Effector memory CD8-positive, alpha-beta T cell (primary cell): ENCODE measurements at regions not wholly inside any gene's neighbourhood (a gene's known extent, or its start where the extent isn't known, plus 50 kb on each side); places are given as distances from the start of the nearest gene placed in this dataset.

Experiments used
- ATAC-seq: fragments of 150-1000 bp; cut with Tn5 transposase; replicated peaks from 2 replicates; pipeline ENCODE4 v1.10.0; 2021; ENCODE audit warnings: mild to moderate bottlenecking, moderate library complexity
- DNase-seq, 3 experiments: peaks; one replicate each; pipeline ENCODE4 v3.0.0; 2021
- H3K27ac Mint-ChIP-seq, 2 donors: one replicate each; pipeline ENCODE4 v1.8.0; 2022; ENCODE audit warnings: mild to moderate bottlenecking in 2 of 2, mixed read lengths in 2 of 2, moderate library complexity in 2 of 2
- H3K27me3 Mint-ChIP-seq, 2 donors: one replicate each; pipeline ENCODE4 v1.8.0; 2022; ENCODE audit warnings: mixed read lengths in 2 of 2
- H3K36me3 Mint-ChIP-seq: one replicate; pipeline ENCODE4 v1.8.0; 2022; ENCODE audit warnings: mild to moderate bottlenecking, moderate library complexity, mixed read lengths; ENCODE audit not compliant: insufficient read depth
- H3K4me1 Mint-ChIP-seq, 2 donors: one replicate each; pipeline ENCODE4 v1.8.0; 2022; ENCODE audit warnings: low read depth in 2 of 2, mixed read lengths in 2 of 2
- H3K4me3 Mint-ChIP-seq, 2 donors: one replicate each; pipeline ENCODE4 v1.8.0; 2022; ENCODE audit warnings: mild to moderate bottlenecking in 2 of 2, mixed read lengths in 2 of 2, moderate library complexity in 2 of 2
- H3K9me3 Mint-ChIP-seq, 2 donors: one replicate each; pipeline ENCODE4 v1.8.0; 2022; ENCODE audit warnings: mixed read lengths in 2 of 2

- H3K27ac Mint-ChIP-seq, result no peak overlapping the region
- H3K9me3 Mint-ChIP-seq, result peaks cover 0 to 3% of the 10 kb centered on the region in 2 donors
- H3K4me3 Mint-ChIP-seq, result no peak overlapping the region
- ATAC-seq, result no peak
- no peaks in the 10 kb centered on the region for H3K36me3 Mint-ChIP-seq
- H3K4me1 Mint-ChIP-seq, result no peaks in the 10 kb centered on the region
- no peak for DNase-seq
- no peaks in the 10 kb centered on the region for H3K27me3 Mint-ChIP-seq
Measured at GRCh38 chr16:48887646-48888210, 277.7 kb upstream of the N4BP1 start.

- Mint-ChIP-seq H3K9me3 (peaks cover 0 to 3% of the 10 kb centered on the region in 2 donors), H3K36me3 (no peaks in the 10 kb centered on the region), H3K27ac (no peak overlapping the region), H3K27me3 (no peaks in the 10 kb centered on the region), H3K4me1 (no peaks in the 10 kb centered on the region), H3K4me3 (no peak overlapping the region)
- DNase-seq (no peak), ATAC-seq (no peak)
Measured at GRCh38 chr16:48885471-48885870, 275.5 kb upstream of the N4BP1 start.

GRCh38 chr16:48881272-48881671 is 271.3 kb upstream of the N4BP1 start:
- Mint-ChIP-seq H3K27ac (no peak overlapping the region), H3K4me1 (no peaks in the 10 kb centered on the region), H3K36me3 (no peaks in the 10 kb centered on the region), H3K9me3 (peaks cover 0 to 3% of the 10 kb centered on the region in 2 donors), H3K4me3 (no peak overlapping the region), H3K27me3 (no peaks in the 10 kb centered on the region)
- ATAC-seq (no peak), DNase-seq (no peak)

GRCh38 chr16:48879223-48880122 is 269.5 kb upstream of the N4BP1 start:
- DNase-seq (no peak), ATAC-seq (no peak)
- Mint-ChIP-seq H3K4me3 (no peak overlapping the region), H3K36me3 (no peaks in the 10 kb centered on the region), H3K4me1 (no peaks in the 10 kb centered on the region), H3K27ac (no peak overlapping the region), H3K9me3 (peaks cover 3% of the 10 kb centered on the region in 2 donors), H3K27me3 (no peaks in the 10 kb centered on the region)

GRCh38 chr16:48877946-48878345 is 268.0 kb upstream of the N4BP1 start:
- Mint-ChIP-seq H3K27ac (no peak overlapping the region), H3K36me3 (no peaks in the 10 kb centered on the region), H3K27me3 (no peaks in the 10 kb centered on the region), H3K9me3 (peaks cover 2 to 12% of the 10 kb centered on the region in 2 donors), H3K4me1 (no peaks in the 10 kb centered on the region), H3K4me3 (no peak overlapping the region)
- ATAC-seq (no peak), DNase-seq (no peak)

GRCh38 chr16:48870141-48870540 is 260.2 kb upstream of the N4BP1 start:
- ATAC-seq, result no peak
- H3K27me3 Mint-ChIP-seq, result no peaks in the 10 kb centered on the region
- H3K9me3 Mint-ChIP-seq, result peaks cover 14 to 37% of the 10 kb centered on the region in 2 donors
- no peak for DNase-seq
- no peaks in the 10 kb centered on the region for H3K4me1 Mint-ChIP-seq
- no peak overlapping the region for H3K4me3 Mint-ChIP-seq
- H3K36me3 Mint-ChIP-seq, result peaks cover 4% of the 10 kb centered on the region
- no peak overlapping the region for H3K27ac Mint-ChIP-seq

GRCh38 chr16:48865520-48865919 is 255.5 kb upstream of the N4BP1 start:
- peaks cover 17 to 45% of the 10 kb centered on the region in 2 donors for H3K9me3 Mint-ChIP-seq
- H3K36me3 Mint-ChIP-seq, result peaks cover 4% of the 10 kb centered on the region
- no peak overlapping the region for H3K4me3 Mint-ChIP-seq
- ATAC-seq (no peak), DNase-seq (no peak)
- no peak overlapping the region for H3K27ac Mint-ChIP-seq
- H3K4me1 Mint-ChIP-seq, result no peaks in the 10 kb centered on the region
- H3K27me3 Mint-ChIP-seq, result no peaks in the 10 kb centered on the region

- no peak overlapping the region for H3K27ac Mint-ChIP-seq
- H3K36me3 Mint-ChIP-seq, result peaks cover 4% of the 10 kb centered on the region
- H3K4me3 Mint-ChIP-seq, result no peak overlapping the region
- no peaks in the 10 kb centered on the region for H3K27me3 Mint-ChIP-seq
- no peaks in the 10 kb centered on the region for H3K4me1 Mint-ChIP-seq
- no peak for DNase-seq
- ATAC-seq, result no peak
- peaks cover 14 to 38% of the 10 kb centered on the region in 2 donors for H3K9me3 Mint-ChIP-seq
Measured at GRCh38 chr16:48864055-48864454, 254.1 kb upstream of the N4BP1 start.

- no peak for DNase-seq
- ATAC-seq, result no peak
- H3K36me3 Mint-ChIP-seq, result no peaks in the 10 kb centered on the region
- H3K27ac Mint-ChIP-seq, result no peak overlapping the region
- H3K9me3 Mint-ChIP-seq, result peaks cover 6 to 25% of the 10 kb centered on the region in 2 donors
- no peaks in the 10 kb centered on the region for H3K27me3 Mint-ChIP-seq
- H3K4me3 Mint-ChIP-seq, result no peak overlapping the region
- H3K4me1 Mint-ChIP-seq, result no peaks in the 10 kb centered on the region
Measured at GRCh38 chr16:48862087-48862532, 252.1 kb upstream of the N4BP1 start.

GRCh38 chr16:48860341-48860740 is 250.4 kb upstream of the N4BP1 start:
- Mint-ChIP-seq H3K27ac (no peak overlapping the region), H3K27me3 (no peaks in the 10 kb centered on the region), H3K4me3 (no peak overlapping the region), H3K9me3 (peaks cover 6 to 31% of the 10 kb centered on the region in 2 donors), H3K4me1 (no peaks in the 10 kb centered on the region), H3K36me3 (no peaks in the 10 kb centered on the region)
- DNase-seq (no peak), ATAC-seq (no peak)

GRCh38 chr16:48852951-48853350 is 243.0 kb upstream of the N4BP1 start:
- peaks cover 8 to 15% of the 10 kb centered on the region in 2 donors for H3K9me3 Mint-ChIP-seq
- ATAC-seq, result no peak
- no peak overlapping the region for H3K4me3 Mint-ChIP-seq
- H3K36me3 Mint-ChIP-seq, result no peaks in the 10 kb centered on the region
- no peaks in the 10 kb centered on the region for H3K27me3 Mint-ChIP-seq
- DNase-seq, result no peak
- H3K4me1 Mint-ChIP-seq, result no peaks in the 10 kb centered on the region
- no peak overlapping the region for H3K27ac Mint-ChIP-seq

GRCh38 chr16:48852458-48852857 is 242.5 kb upstream of the N4BP1 start:
- no peak for ATAC-seq
- Mint-ChIP-seq H3K4me1 (no peaks in the 10 kb centered on the region), H3K36me3 (no peaks in the 10 kb centered on the region), H3K27me3 (no peaks in the 10 kb centered on the region), H3K27ac (no peak overlapping the region), H3K4me3 (no peak overlapping the region), H3K9me3 (peaks cover 8 to 16% of the 10 kb centered on the region in 2 donors)
- no peak for DNase-seq

- Mint-ChIP-seq H3K27me3 (no peaks in the 10 kb centered on the region), H3K4me1 (no peaks in the 10 kb centered on the region), H3K9me3 (peaks cover 7 to 8% of the 10 kb centered on the region in 2 donors), H3K27ac (no peak overlapping the region), H3K4me3 (no peak overlapping the region), H3K36me3 (no peaks in the 10 kb centered on the region)
- DNase-seq, result no peak
- ATAC-seq, result no peak
Measured at GRCh38 chr16:48850097-48850770, 240.3 kb upstream of the N4BP1 start.
